ENCODE measurements at regions not wholly inside any gene's neighbourhood (a gene's known extent, or its start where the extent isn't known, plus 50 kb on each side); places are given as distances from the start of the nearest gene placed in this dataset.

DNA sequence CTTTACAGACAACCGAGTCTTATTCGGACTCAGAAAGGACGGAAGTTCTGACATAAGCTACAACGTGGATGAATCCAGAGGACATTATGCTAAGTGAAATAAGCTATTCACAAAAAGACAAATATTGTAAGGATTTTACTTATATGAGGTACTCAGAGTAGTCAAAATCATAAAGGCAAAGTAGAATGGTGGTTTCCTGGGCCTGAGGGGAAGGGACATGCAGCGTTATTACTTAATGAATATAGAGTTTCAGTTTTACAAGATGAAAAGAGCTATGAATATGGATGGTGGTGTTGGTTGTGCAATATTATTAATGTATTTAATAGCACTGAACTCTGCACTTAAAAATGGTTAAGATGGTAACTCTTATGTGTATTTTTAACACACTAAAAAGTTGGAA, 419.1 kb upstream of the SGCG start:
- TF ChIP-seq, protein P1, sequence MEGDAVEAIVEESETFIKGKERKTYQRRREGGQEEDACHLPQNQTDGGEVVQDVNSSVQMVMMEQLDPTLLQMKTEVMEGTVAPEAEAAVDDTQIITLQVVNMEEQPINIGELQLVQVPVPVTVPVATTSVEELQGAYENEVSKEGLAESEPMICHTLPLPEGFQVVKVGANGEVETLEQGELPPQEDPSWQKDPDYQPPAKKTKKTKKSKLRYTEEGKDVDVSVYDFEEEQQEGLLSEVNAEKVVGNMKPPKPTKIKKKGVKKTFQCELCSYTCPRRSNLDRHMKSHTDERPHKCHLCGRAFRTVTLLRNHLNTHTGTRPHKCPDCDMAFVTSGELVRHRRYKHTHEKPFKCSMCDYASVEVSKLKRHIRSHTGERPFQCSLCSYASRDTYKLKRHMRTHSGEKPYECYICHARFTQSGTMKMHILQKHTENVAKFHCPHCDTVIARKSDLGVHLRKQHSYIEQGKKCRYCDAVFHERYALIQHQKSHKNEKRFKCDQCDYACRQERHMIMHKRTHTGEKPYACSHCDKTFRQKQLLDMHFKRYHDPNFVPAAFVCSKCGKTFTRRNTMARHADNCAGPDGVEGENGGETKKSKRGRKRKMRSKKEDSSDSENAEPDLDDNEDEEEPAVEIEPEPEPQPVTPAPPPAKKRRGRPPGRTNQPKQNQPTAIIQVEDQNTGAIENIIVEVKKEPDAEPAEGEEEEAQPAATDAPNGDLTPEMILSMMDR (IDR thresholded peaks at IDR 0.05): no peak
- TF ChIP-seq POLR2A (IDR thresholded peaks at IDR 0.05) (no peak), POLR2AphosphoS5 (IDR thresholded peaks at IDR 0.05) (no peak)
